GM12891 (cell line): ENCODE measurements at regions not wholly inside any gene's neighbourhood (a gene's known extent, or its start where the extent isn't known, plus 50 kb on each side); places are given as distances from the start of the nearest gene placed in this dataset.

Experiments used
- DNase-seq: peaks from one replicate; pipeline ENCODE4 v3.0.0; 2011; ENCODE audit warnings: low spot score; ENCODE audit not compliant: insufficient read length
- FAIRE-seq: peaks from 2 replicates; lab custom pipeline; 2011; peaks lifted over from hg19 to GRCh38; lab: Jason Lieb, UNC
- PAX5 ChIP-seq: IDR thresholded peaks from 2 replicates; pipeline ENCODE4 v1.6.1; 2011; ENCODE audit warnings: low read length, moderate library complexity, mild to moderate bottlenecking; ENCODE audit not compliant: insufficient read depth, severe bottlenecking
- POLR2A ChIP-seq: IDR thresholded peaks from 2 replicates; pipeline ENCODE4 v1.6.1; 2011; ENCODE audit warnings: low read depth, low read length, control low read depth
- POLR2AphosphoS5 ChIP-seq: IDR thresholded peaks from 2 replicates; pipeline ENCODE4 v1.6.1; 2011; ENCODE audit warnings: low read depth, low read length, control low read depth
- POU2F2 ChIP-seq: IDR thresholded peaks from 2 replicates; pipeline ENCODE4 v1.6.1; 2011; ENCODE audit warnings: low read depth, mild to moderate bottlenecking, control low read depth, low read length, moderate library complexity
- SPI1 ChIP-seq: IDR thresholded peaks from 2 replicates; pipeline ENCODE4 v1.6.1; 2011; ENCODE audit warnings: low read depth, low read length, control low read depth
- TAF1 ChIP-seq: IDR thresholded peaks from 2 replicates; pipeline ENCODE4 v1.6.1; 2011; ENCODE audit warnings: low read depth, low read length, control low read depth

DNA sequence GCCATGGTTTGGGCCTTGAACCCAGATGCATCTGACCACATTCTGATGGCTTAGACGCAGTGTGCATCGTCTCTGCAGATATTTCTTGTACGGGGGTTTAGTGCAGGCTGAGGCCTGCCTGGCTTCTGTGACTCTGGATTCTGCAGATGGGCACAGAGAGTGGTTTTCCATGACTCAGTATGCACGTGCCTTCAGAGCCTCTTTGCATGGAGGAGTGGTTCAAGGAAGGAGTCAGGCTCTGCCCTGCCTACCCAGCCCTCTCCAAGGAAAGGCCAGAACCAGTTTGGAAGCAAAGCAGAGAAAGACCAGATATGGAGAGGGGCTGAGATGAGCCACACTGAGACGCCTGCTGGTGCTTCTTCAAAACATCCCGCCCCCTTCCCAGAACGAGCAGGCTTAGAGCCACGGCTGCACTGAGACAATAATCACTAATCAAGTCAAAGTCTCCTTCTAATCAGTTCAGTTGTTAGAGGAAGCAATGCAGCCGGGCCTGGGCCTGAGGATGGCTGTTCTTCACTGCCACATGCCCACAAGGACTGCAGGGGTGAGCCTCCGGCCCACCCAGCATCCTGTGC, 308.9 kb downstream of the NXPE2 start:
- TF ChIP-seq PAX5, result no peak
- TF ChIP-seq TAF1, result no peak
- TF ChIP-seq POLR2A, result no peak
- TF ChIP-seq SPI1, result no peak
- no peak for TF ChIP-seq POLR2AphosphoS5
- TF ChIP-seq POU2F2, result no peak
- no peak for DNase-seq
- FAIRE-seq, result no peak

DNA sequence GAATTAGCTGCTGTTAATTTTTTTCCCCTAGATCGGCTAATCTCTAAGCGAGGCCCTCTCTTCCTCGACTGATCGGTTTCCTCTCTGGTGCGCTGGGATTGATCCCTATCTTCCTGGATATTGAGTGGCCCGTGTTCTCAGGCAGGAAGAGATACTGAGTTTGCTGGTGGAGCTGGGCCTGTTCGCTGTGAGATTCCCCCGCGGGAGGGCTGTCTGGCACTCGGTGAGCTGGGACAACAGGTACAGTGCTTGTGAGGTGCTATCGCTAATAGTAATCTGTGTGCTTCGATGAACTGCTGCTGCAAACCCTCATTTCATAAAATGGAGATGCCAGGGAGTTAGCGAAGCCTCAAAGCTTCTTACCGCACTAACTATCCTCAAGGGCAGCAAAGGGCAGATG, 310.3 kb downstream of the NXPE2 start:
- FAIRE-seq (no peak), DNase-seq (no peak)
- TF ChIP-seq POLR2AphosphoS5, result no peak
- TF ChIP-seq PAX5, result no peak
- TF ChIP-seq POU2F2, result no peak

DNA sequence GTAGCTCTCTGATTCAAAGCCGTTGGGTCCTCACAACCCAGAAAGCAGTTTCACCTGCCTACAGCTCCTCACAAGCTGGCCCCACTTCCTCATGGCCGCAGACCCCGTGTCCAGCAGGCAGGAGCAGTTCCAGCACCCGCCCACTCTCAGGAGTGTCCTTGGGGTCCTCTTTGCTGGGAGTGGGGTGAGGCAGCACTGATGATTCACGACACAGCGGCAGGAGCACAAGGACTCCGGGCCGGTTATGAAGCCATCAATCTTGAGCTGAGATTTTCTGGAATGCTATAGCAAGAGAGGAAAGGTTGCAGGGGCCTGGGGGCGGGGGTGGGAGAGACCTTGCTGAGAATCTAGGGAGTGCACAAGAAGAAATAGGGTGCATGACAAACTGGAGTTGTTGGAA, 311.2 kb downstream of the NXPE2 start:
- DNase-seq, result no peak
- TF ChIP-seq SPI1, result no peak
- TF ChIP-seq POLR2A, result no peak
- TF ChIP-seq TAF1, result no peak
- TF ChIP-seq POLR2AphosphoS5, result no peak
- TF ChIP-seq POU2F2, result no peak
- TF ChIP-seq PAX5, result no peak
- no peak for FAIRE-seq

DNA sequence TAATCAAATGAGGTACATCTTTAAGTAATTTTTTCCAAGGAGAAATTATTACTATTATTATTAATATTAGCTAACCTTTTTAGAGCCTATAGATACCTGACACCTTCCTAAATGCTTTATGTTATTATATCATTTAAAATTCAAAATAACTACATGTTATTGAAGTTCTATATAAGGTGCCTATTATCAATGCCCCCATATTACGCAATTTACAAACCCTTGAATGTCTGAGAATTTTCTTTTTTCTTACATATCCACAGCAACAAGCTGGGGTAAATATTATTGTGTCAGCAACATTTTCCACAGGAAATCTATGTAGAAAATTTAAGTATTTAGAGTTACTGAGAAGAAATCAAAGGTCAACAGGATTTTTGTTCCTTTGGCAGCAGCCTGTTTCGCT, 327.3 kb downstream of the NXPE2 start:
- no peak for DNase-seq
- no peak for TF ChIP-seq SPI1
- TF ChIP-seq TAF1, result no peak
- no peak for TF ChIP-seq POLR2AphosphoS5
- TF ChIP-seq PAX5, result no peak
- TF ChIP-seq POLR2A, result no peak
- no peak for TF ChIP-seq POU2F2
- no peak for FAIRE-seq

DNA sequence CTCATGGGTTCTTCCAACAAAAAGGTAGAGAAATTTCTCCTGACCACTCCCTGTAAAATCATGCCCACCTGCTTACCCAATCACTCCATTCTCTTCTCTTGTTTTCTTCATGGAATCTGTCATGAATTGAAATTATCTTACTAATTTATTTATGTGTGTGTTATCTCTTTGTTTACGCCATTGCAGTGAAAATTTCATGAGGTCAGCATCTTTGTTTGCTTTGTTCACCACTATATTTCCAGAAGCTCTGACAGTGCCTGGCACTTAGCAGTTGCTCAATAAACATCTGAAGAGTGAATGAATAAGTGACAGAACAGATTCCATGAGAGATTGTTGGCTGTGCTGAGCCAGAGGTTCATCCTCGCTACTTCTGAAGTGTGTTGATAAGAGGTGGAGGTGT, 329.5 kb downstream of the NXPE2 start:
- no peak for FAIRE-seq
- DNase-seq, result no peak
- TF ChIP-seq SPI1 (no peak), POLR2A (no peak), TAF1 (no peak), POU2F2 (no peak), POLR2AphosphoS5 (no peak), PAX5 (no peak)

DNA sequence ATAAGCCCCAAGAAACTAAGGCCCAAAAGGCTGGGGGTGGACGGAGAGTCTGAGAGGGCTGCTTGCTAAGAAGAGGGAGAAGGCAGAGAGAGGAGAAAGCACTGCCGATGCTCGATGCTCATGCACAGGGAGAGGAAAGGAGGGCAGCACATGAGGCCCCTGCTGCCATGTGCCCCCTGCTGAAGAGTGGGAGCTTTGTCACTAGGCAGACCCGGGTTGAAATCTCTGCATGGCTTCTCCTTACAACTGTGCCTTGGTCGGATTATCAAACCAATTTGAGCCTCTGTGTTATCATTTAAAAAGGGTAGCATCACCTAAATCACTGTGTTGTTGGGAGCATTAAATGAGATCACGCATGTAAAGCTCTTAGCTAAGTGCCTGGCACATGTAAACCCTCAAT, 330.5 kb downstream of the NXPE2 start:
- FAIRE-seq (no peak), DNase-seq (no peak)
- TF ChIP-seq SPI1, result no peak
- TF ChIP-seq POLR2AphosphoS5, result no peak
- no peak for TF ChIP-seq TAF1
- TF ChIP-seq PAX5, result no peak
- no peak for TF ChIP-seq POLR2A
- no peak for TF ChIP-seq POU2F2

DNA sequence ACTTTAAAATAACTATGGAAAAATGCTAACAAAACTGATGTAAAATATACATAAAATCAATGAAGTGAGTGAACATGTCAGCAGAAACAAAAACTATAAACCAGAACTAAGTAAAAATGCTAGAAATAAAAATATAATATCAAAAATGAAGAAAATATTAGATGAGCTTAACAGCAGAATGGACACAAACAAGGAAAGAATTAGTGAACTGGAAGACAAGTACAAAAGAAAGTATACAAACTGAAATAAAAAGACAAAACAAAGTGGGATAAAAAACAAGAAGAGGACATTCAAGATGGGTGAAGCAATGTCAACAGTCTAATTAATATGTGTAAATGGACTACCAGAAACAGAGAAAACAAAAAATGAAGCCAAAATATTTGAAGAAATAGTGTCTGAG, 339.2 kb downstream of the NXPE2 start:
- DNase-seq (no peak), FAIRE-seq (no peak)
- TF ChIP-seq PAX5, result no peak
- no peak for TF ChIP-seq TAF1
- TF ChIP-seq POLR2A, result no peak
- no peak for TF ChIP-seq SPI1
- no peak for TF ChIP-seq POU2F2

DNA sequence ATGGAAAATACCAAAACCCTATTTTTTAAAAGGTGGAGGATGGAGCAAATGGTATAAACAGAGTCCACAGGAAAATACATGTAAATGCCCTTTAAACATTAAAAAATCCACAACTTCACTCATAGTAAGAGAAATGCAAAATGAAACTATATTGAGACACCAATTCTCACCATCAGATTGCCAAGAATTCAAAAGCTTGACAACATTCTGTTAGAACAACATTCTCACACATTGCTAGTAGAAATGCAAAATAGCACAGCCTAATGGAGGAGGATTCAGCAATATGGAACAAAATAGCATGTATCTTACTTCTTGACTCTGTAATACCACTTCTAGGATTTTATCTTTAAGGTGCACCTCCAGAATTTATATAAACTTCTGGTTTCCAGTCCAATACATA, 351.8 kb downstream of the NXPE2 start:
- FAIRE-seq (no peak), DNase-seq (no peak)
- TF ChIP-seq POLR2A, result no peak
- no peak for TF ChIP-seq TAF1
- TF ChIP-seq PAX5, result no peak
- TF ChIP-seq POLR2AphosphoS5, result no peak

DNA sequence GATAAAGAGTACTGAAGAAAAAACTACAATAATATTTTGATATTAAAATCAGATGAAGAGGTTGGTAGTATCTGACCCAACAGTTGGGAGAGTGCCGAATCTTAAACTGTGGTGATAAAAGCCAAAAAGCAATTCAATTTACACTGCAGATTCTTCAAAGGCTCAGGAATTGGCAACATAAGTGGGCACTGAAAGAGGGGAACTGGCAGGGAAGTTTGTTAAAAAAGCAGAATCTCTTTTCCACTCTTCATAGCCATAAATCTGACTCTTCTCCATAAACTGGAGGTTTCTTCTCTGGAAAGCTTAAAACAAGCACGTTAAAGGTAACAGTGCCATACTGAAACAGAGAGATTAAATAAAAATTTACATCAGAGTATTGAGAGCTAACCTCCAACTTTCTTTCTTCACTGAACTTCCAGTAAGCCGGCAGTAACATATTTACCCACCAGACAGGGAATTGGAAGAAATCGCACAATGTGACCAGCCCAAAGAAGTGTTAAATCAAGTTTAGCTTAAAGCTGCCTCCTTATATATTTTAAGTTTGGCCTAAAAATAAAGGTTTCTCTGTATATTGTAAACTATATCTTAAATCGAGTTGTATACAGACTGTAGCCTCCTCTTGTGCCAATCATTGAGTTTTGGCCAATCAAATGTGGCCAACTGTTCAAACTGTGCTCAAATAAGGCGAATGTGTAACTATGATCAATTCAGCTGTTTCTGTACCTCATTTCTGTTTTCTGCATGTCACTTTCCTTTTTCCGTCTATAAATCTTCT, 358.3 kb downstream of the NXPE2 start:
- no peak for FAIRE-seq
- no peak for DNase-seq
- TF ChIP-seq SPI1 (no peak), POLR2AphosphoS5 (no peak), POLR2A (no peak)

DNA sequence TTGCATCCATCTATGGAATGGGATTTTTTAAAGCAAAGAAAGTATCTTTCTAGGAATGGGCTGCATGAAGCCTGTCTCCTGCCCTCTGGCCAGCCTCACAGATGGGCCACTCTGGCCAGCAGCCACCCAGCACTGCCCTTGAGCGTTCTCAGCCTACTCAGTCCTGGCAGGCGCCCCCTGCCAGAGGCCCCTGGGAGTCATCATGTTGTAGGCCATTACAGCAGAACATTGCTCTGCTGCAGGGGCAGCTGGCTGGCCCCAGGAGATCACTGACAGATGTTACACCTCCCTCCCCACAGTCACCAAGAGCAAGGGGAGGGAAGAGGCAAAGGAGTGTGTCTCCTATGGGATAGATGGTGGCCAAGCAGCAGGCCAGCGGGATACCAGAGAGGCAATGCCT, 363.7 kb downstream of the NXPE2 start:
- no peak for FAIRE-seq
- no peak for TF ChIP-seq PAX5
- no peak for TF ChIP-seq TAF1
- no peak for TF ChIP-seq SPI1
- TF ChIP-seq POLR2A, result no peak
- no peak for TF ChIP-seq POU2F2
- TF ChIP-seq POLR2AphosphoS5, result no peak
- no peak for DNase-seq
